Stomach (tissue), 8 donors: ENCODE measurements at regions not wholly inside any gene's neighbourhood (a gene's known extent, or its start where the extent isn't known, plus 50 kb on each side); places are given as distances from the start of the nearest gene placed in this dataset.

Experiments used
- DNase-seq, 2 donors: peaks; one replicate each; pipeline versions ENCODE4 v3.0.0 to v3.0.0-alpha.2; 2013 to 2019
- H3K27ac ChIP-seq, 5 donors: fragments of 200-600 bp in 4 of 5; sonication (generic) in 4 of 5; one replicate each; pipeline ENCODE4 v1.5.1; 2013 to 2019; ENCODE audit warnings: mild to moderate bottlenecking in 1 of 5, moderate library complexity in 1 of 5
- H3K27me3 ChIP-seq, 3 donors: fragments of 200-600 bp; sonication (generic); one replicate each; pipeline ENCODE4 v1.5.1; 2017 to 2019; ENCODE audit warnings: mixed run types in 1 of 3
- H3K36me3 ChIP-seq, 4 donors: fragments of 200-600 bp; sonication (generic); 1 replicate in 3 of 4; 2 replicates in 1 of 4; pipeline ENCODE4 v1.5.1; 2016 to 2019
- H3K4me1 ChIP-seq, 4 donors: fragments of 200-600 bp; sonication (generic); one replicate each; pipeline ENCODE4 v1.5.1; 2016 to 2019
- H3K4me3 ChIP-seq, 4 donors: fragments of 200-600 bp; sonication (generic) in 3 of 4; one replicate each; pipeline ENCODE4 v1.5.1; 2016 to 2019; ENCODE audit warnings: mild to moderate bottlenecking in 1 of 4
- H3K9me3 ChIP-seq, 4 donors: fragments of 200-600 bp; sonication (generic); one replicate each; pipeline ENCODE4 v1.5.1; 2016 to 2019
- EP300 ChIP-seq: sonication (generic); formaldehyde crosslinking; IDR thresholded peaks from one replicate; pipeline ENCODE4 v1.6.1; 2017; ENCODE audit warnings: antibody characterized with exemption
- POLR2A ChIP-seq, 4 donors: fragments of 450-650 bp; IDR thresholded peaks; one replicate each; pipeline ENCODE4 v1.6.1; 2016; ENCODE audit warnings: antibody characterized with exemption in 4 of 4, control low read depth in 2 of 4, mild to moderate bottlenecking in 1 of 4, moderate library complexity in 1 of 4
- POLR2AphosphoS5 ChIP-seq, 3 donors: sonication (generic); formaldehyde crosslinking; IDR thresholded peaks; one replicate each; pipeline ENCODE4 v1.6.1; 2016; ENCODE audit warnings: antibody characterized with exemption in 3 of 3
- WGBS, 5 donors: extraction: QIAGEN DNeasy Blood & Tissue Kit in 3 of 5; methylation state at CpG; one replicate each; pipeline versions ENCODE4 v1.1.5 to v1.1.7; 2013 to 2018; 5-methylcytosine and 5-hydroxymethylcytosine counted together
- intact Hi-C: fragments of 100-400 bp; cut with DNase I; formaldehyde crosslinking; loops from one replicate; pipeline ENCODE4 v1.15.1; 2023; ENCODE audit warnings: low total_unique reads
- TF ChIP-seq, protein P1 (sequence below), 7 experiments: fragments of 450-650 bp in 4 of 7; fragments of 200-600 bp in 3 of 7; sonication (generic) in 3 of 7; IDR thresholded peaks; one replicate each; pipeline ENCODE4 v1.5.1; 2016 to 2019; ENCODE audit warnings: antibody characterized with exemption in 7 of 7, control low read depth in 2 of 7, mild to moderate bottlenecking in 1 of 7
- donor health status: healthy with polysubstance abuse.
- donor health status: Bipolar disorder and iron deficiency.
- donor health status: healthy.

DNA sequence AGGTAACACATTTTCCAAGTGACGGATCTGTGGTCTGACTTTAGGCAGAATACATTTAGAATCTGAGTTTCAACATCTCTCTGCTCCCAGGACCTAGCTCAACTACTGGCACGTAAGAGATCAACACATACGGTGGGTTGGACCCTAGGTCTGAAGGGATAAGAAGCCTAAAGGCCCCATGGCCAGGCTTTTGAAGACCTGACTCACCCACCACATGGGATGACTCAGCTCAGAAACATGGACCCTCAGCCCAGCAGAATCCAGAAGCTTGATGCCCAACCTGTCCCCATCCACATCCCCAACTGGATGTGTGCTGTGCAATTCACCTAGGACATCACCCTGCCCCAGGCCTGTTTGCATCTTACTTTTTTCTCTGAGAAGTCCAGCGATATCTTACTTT, 770.2 kb downstream of the BCL11B start:
- H3K4me3 ChIP-seq: no peak overlapping the region
- H3K27me3 ChIP-seq: peaks cover 0 to 4% (median 0%) of the 10 kb centered on the region in 3 donors
- no peak for TF ChIP-seq POLR2AphosphoS5 (IDR thresholded peaks at IDR 0.05)
- TF ChIP-seq POLR2A (IDR thresholded peaks at IDR 0.05): no peak
- TF ChIP-seq, protein P1, sequence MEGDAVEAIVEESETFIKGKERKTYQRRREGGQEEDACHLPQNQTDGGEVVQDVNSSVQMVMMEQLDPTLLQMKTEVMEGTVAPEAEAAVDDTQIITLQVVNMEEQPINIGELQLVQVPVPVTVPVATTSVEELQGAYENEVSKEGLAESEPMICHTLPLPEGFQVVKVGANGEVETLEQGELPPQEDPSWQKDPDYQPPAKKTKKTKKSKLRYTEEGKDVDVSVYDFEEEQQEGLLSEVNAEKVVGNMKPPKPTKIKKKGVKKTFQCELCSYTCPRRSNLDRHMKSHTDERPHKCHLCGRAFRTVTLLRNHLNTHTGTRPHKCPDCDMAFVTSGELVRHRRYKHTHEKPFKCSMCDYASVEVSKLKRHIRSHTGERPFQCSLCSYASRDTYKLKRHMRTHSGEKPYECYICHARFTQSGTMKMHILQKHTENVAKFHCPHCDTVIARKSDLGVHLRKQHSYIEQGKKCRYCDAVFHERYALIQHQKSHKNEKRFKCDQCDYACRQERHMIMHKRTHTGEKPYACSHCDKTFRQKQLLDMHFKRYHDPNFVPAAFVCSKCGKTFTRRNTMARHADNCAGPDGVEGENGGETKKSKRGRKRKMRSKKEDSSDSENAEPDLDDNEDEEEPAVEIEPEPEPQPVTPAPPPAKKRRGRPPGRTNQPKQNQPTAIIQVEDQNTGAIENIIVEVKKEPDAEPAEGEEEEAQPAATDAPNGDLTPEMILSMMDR (IDR thresholded peaks at IDR 0.05): no peak
- TF ChIP-seq EP300: no peak
- H3K9me3 ChIP-seq: peaks cover 0 to 10% (median 0%) of the 10 kb centered on the region in 4 donors
- WGBS, 5 donors: 85 to 95% (median 88%) methylated on average over 4 of the region's 4 CpGs
- no peaks in the 10 kb centered on the region for H3K36me3 ChIP-seq
- DNase-seq: no peak
- no peaks in the 10 kb centered on the region for H3K4me1 ChIP-seq
- intact Hi-C loops: no loop called here
- no peak overlapping the region for H3K27ac ChIP-seq

DNA sequence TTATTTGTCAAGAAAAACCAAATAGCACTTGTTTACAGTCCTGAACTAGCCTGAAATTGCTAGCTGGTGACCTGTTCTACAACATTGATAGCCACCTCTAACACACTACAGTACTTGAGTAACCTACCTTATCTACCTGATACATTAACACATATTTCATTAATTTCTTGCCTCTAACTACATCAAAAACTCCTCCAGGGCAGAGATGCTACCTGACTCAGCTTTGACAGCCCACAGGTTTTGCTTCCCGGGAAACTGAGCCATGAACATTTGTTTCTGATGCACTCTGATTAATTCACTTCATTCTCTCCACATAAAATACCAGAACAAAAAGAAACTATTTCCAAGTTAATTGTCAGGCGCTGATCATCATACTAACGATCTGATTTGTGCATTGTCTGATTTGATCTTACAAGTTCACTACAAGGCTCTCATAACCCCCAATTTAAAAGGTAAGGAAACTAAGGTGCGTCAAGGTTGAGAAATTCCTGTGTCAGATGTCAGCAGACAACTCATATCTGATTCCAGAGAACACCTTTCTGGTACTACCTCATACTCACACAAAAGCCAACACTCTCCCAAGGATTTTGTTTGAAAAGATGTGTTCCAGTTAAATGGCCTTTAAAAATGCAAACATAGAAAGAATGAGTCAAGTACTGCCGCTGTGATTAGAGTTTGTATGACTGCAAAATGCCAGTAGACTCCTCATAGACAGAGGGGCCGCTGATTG, 768.7 kb downstream of the BCL11B start:
- TF ChIP-seq, protein P1 (IDR thresholded peaks at IDR 0.05): no peak
- TF ChIP-seq EP300 (no peak), POLR2AphosphoS5 (IDR thresholded peaks at IDR 0.05) (no peak), POLR2A (IDR thresholded peaks at IDR 0.05) (no peak)
- no peak overlapping the region for H3K27ac ChIP-seq
- intact Hi-C loops: no loop called here
- WGBS, 5 donors: 80 to 91% (median 89%) methylated on average over 6 of the region's 6 CpGs
- H3K4me1 ChIP-seq: no peaks in the 10 kb centered on the region
- H3K36me3 ChIP-seq: no peaks in the 10 kb centered on the region
- no peak overlapping the region for H3K4me3 ChIP-seq
- peaks cover 0 to 15% (median 3%) of the 10 kb centered on the region in 4 donors for H3K9me3 ChIP-seq
- DNase-seq: no peak
- peaks cover 0 to 4% (median 0%) of the 10 kb centered on the region in 3 donors for H3K27me3 ChIP-seq

DNA sequence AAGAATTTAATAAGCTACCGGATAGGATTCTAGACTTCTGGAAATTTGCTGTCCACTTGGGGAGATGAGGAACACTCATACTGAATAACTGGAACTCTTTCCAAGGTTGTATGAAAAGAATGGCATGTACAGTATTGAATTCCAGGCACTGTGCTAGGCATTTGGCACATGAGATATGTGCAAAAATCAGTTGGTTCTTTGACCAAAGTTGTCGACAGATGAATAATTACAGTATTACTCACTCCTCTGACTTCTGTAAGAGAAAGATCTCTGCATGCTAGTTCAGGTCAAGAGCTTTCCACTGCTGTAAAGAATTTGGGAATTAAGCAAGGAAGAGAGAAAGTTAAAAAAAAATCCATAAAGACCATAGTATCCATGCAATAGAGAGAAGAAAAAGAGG, 764.7 kb downstream of the BCL11B start:
- H3K27ac ChIP-seq: no peak overlapping the region
- H3K36me3 ChIP-seq: no peaks in the 10 kb centered on the region
- TF ChIP-seq POLR2A (IDR thresholded peaks at IDR 0.05) (no peak), EP300 (no peak), POLR2AphosphoS5 (IDR thresholded peaks at IDR 0.05) (no peak)
- TF ChIP-seq, protein P1 (IDR thresholded peaks at IDR 0.05): no peak
- intact Hi-C loops: no loop called here
- peaks cover 0 to 15% (median 3%) of the 10 kb centered on the region in 4 donors for H3K9me3 ChIP-seq
- H3K4me3 ChIP-seq: no peak overlapping the region
- WGBS, 5 donors: 53 to 90% (median 67%) methylated on average over 2 of the region's 2 CpGs
- DNase-seq: no peak
- peaks cover 0 to 4% (median 0%) of the 10 kb centered on the region in 3 donors for H3K27me3 ChIP-seq
- no peaks in the 10 kb centered on the region for H3K4me1 ChIP-seq

DNA sequence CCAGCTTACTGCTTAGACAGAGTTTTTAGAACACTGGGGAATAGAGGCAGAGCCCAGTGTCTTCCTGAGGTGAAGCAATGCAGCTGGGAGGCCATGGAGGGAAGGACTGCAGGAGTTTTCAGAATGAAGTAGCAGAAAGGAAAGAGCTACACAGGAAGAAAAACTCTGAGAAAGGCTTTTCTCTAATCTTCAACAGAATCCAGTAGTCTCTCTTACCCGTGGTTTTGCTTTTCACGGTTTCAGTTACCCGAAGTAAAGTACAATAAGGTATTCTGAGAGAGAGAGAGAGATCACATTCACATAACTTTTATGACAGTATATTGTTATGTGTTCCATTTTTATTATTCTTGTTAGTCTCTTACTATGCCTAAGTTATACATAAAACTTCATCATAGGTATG, 761.6 kb downstream of the BCL11B start:
- WGBS, 5 donors: 69 to 95% (median 82%) methylated on average over 3 of the region's 3 CpGs
- H3K27me3 ChIP-seq: peaks cover 0 to under 1% (median 0%) of the 10 kb centered on the region in 3 donors
- no peaks in the 10 kb centered on the region for H3K4me1 ChIP-seq
- H3K36me3 ChIP-seq: no peaks in the 10 kb centered on the region
- intact Hi-C loops: no loop called here
- H3K27ac ChIP-seq: no peak overlapping the region
- H3K9me3 ChIP-seq: peaks cover 0 to 10% (median 3%) of the 10 kb centered on the region in 4 donors
- DNase-seq: no peak
- H3K4me3 ChIP-seq: no peak overlapping the region
- no peak for TF ChIP-seq POLR2A (IDR thresholded peaks at IDR 0.05)
- no peak for TF ChIP-seq EP300
- TF ChIP-seq, protein P1 (IDR thresholded peaks at IDR 0.05): no peak
